ENCODE measurements at regions not wholly inside any gene's neighbourhood (a gene's known extent, or its start where the extent isn't known, plus 50 kb on each side); places are given as distances from the start of the nearest gene placed in this dataset.
"Not testable (repeated sequence)": the region's sequence is repeated elsewhere in the genome, so short reads cannot be mapped to it uniquely, and the experiment has no call there.

- no peak for DNase-seq (ENCODE audit: low spot score)
Observed at GRCh38 chr19:31885280-31885853, 460.0 kb upstream of the ZNF507 start.

DNA sequence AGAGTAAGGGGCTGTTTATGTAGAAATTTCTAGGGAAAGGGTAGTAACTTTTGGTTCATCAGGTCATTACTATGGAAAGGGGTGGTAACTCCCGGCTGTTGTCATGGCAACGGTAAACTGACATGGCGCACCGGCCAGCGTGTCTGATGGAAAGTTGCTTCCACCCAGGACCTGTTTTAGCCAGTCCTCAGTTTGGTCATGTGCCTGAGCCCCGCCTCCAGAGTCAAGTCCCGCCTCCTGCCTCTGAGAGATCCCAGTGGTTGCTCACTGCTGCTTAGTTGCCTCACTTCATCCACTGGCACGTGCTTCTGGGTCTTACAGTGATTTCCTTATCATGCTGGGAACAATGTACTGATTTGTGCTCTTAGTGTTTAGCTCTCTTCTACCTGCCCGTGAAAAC, 455.2 kb upstream of the ZNF507 start:
- DNase-seq (ENCODE audit: low spot score), result no peak

DNA sequence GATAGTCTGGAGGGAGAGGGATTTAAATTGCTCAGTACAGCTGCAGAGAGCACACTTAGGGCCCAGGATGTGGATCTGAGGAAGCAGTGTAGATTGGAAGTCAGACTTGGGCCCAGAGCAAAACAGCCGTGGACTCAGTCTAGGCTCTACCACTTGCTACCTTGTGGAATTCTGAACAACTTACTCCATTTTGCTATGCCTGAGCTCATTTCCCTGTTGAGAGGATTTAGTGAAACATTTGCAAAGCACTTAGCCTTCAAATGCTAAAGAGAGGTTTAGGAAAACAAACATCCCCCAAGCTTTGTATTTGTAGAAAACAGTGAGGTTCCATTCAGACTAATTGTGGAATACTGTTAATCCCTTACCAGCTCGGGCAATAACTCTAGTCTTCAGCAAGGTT, 453.4 kb upstream of the ZNF507 start:
- DNase-seq (ENCODE audit: low spot score), result no peak

GRCh38 chr19:31893491-31893890, 451.9 kb upstream of the ZNF507 start:
- not testable (repeated sequence) for DNase-seq (ENCODE audit: low spot score)

DNA sequence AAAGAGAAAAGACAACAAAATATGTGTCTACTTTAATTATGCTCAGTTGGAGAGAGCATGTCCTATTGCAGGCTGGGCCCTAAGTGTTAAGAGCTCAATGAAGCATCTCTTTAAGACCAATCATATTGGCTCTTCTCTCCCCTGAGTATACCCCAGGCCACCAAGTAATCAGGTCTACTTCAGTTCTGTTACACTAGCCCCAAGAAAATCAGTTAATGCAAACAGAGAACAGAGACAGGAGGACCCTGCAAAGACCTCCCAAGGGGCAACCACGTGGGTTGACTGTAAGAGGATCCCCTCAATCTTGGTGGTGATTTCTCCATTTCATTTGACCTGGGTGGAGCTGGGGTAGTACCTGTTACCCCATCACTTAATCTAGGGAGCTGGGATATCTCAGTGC, 451.0 kb upstream of the ZNF507 start:
- no peak for DNase-seq (ENCODE audit: low spot score)

GRCh38 chr19:31897292-31897691, 448.1 kb upstream of the ZNF507 start:
- DNase-seq (ENCODE audit: low spot score), result no peak

- no peak for DNase-seq (ENCODE audit: low spot score)
Observed at GRCh38 chr19:31900991-31901390, 444.4 kb upstream of the ZNF507 start.

- no peak for DNase-seq (ENCODE audit: low spot score)
Observed at GRCh38 chr19:31902821-31903220, 442.6 kb upstream of the ZNF507 start.

DNA sequence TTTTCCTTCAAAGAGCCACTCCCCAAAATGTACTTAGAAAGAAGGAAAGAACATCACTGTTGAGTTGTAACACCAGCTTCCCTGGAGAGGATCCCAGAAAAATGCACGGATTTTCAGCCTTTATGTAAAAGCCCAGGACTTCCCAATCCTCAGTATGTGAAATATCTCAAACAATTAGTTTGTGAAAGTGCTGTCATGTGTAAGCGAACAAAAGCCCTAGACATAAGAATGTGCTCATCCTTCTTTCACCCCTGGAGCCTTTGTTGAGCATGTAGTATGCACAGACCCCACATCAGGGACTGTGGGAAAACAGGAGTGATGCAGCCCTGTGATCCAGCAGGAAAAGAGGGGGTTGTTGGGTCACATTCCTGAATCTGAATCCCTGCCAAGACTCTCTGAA, 441.4 kb upstream of the ZNF507 start:
- DNase-seq (ENCODE audit: low spot score), result no peak

DNA sequence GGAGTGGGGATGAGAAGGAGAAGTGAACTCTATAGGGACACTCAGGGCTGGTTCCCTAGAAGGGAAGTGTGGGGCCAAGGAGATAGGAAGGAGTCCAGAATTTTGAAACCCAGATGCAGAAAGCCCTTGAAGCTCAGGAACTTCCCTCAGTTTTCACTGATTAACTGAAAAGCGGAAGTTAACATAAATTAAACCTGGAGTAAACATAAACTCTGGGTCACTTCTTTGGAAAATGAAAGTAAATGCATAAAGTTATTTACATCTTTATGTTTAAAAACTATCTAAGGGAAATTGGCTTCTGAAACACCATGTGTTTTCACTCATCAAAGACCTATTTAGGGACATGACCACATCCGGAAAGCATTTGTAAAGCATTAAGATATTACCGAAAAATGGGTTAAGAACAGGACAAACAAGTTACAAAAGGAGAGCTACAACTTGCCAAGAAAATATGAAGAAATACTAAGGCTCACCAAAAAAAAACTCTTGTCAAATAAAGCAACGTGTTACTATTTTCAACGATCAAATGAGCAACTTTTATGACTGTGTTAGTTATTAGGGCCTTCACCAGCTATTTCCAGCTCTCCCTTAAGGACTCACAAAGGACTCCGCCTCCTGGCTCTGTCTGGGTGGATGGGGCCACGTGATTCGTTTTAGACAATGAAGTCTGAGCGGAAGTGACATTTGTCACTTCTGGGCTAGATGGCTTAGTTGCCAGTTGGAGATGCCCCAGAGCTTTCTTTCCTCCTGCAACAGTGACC, 439.1 kb upstream of the ZNF507 start:
- no peak for DNase-seq (ENCODE audit: low spot score)

DNA sequence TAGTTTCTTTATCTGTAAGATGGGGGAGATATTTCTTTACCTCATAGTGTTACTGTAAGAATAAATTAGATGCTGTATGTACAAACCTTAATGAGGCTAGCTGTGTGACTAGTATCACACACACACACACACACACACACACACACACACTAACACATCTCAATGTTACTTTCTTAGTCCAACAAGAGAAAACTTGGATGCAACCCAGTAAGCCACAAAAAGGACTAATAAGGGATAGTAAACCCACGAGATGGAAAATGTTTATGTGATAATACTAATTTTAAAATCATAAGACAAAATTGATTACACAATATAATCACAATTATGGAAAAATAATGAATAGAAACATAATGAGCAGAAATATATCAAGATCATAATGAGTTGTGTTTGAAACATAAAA, 437.7 kb upstream of the ZNF507 start:
- no peak for DNase-seq (ENCODE audit: low spot score)

DNA sequence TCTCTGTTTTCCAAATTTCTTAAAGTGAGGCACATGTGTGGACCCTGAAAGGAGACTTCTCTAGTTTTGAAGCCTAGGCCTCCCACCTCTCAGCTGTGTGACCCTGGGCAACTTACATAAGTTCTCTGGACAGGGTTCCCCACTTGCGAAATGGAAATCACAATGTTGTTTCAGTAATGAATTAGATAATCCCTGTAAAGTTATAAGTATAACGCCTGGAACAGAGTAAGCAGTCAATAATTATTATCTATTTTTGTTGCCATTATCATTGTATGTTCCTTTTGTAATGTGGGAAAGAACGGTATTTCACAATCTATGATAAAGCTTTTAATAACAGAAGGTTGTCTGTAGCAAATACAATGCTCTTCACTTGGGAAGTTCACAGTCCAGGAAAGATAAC, 437.3 kb upstream of the ZNF507 start:
- no peak for DNase-seq (ENCODE audit: low spot score)

- DNase-seq (ENCODE audit: low spot score), result no peak
Observed at GRCh38 chr19:31908496-31909225, 436.7 kb upstream of the ZNF507 start.

DNA sequence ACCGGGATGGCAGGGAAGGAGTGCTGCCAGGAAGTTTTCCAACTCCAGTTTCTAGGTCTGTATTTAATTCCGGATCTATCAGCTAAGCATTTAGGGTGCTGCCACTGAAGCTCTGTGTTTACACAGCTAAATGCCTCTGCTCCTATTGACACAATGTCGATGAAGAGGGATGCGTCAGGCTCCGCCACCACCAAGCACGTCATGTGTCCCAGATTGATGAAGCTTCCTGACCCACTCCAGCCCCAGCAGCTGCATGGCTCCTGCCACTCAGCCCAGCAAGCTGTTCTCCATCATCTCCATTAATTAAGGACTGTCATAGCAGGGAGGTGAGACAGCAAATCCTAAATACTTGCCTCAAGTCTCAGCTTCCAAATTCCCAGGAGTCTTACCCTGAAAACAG, 435.2 kb upstream of the ZNF507 start:
- no peak for DNase-seq (ENCODE audit: low spot score)

DNA sequence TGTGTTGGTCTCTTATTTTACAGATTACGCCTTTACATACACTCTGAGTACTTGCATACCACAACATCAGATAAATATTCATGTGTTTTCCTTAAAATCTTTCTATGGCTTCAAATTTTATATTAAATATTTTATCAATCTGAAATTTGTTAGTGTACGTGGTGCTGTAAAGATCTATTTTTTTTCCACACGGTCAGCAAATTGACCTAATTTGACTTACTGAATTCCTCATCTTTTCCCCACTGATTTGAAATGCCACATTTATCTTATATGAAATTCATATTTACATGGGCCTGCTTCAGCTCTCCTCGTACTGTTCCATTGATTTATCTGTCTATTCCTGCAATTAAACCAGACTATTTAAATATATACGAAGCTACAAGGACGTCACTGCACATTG, 433.8 kb upstream of the ZNF507 start:
- DNase-seq (ENCODE audit: low spot score), result no peak

GRCh38 chr19:31913103-31913661, 432.2 kb upstream of the ZNF507 start:
- no peak for DNase-seq (ENCODE audit: low spot score)

DNA sequence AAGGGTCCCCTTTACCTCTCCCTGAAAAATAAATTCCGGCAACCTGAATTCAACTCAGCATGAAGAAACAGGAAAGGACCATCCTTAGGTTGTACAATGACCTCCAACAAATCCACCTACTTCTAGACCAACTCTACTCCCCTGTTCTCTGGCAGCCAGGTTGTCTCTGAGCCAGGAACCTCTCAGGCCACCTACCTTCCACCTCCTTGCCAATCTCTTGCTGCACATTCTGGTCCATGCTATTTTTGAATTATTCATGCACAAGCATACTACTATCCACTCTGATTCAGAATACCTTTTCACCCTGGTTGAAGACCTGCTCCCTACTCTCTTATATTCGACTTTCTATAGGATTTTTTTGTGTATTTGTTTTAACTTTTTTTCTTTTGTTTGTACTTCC, 415.0 kb upstream of the ZNF507 start:
- no peak for DNase-seq (ENCODE audit: low spot score)

GRCh38 chr19:31937983-31938382, 407.4 kb upstream of the ZNF507 start:
- no peak for DNase-seq (ENCODE audit: low spot score)

GRCh38 chr19:31938675-31939074, 406.7 kb upstream of the ZNF507 start:
- no peak for DNase-seq (ENCODE audit: low spot score)

GRCh38 chr19:31940396-31940795, 405.0 kb upstream of the ZNF507 start:
- no peak for DNase-seq (ENCODE audit: low spot score)

GRCh38 chr19:31943191-31943661, 402.2 kb upstream of the ZNF507 start:
- DNase-seq (ENCODE audit: low spot score), result no peak

DNA sequence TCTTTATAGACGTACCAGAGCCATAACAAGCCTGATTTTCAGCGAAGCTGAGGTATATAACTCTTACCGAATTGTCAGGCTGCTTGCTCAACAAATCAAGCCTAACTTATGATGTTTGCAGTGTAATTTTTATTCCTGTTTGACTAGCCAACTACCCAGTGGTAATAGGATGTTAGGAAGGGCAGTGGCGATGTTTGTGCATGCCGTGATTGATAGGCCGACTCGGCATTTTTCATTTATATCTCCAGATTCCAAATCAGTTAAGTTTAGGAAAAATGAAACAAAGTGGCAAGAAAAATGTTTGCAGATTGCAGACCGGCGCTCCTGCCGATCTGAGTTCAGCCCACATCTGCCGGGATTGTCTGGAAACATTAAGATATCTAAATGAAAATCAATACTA, 401.6 kb upstream of the ZNF507 start:
- DNase-seq (ENCODE audit: low spot score), result no peak

DNA sequence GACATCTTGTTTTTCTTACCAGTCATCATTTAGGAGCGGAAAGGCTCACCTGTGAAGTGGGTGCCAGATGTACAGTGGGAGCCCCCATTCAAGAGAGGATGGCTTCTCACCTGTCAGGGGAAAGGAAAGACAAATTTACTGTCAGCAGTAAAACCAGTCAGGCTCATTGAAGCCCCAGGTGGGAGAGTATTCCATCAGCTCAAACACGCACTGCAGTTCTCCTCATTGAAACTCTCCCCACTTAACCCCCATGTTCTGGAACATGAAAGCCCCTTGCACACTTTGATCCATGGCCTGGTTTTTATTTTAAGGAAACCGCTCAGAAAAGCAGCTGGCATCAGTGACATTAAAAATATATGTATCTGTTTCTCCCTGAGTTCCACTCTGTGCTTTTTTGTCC, 401.1 kb upstream of the ZNF507 start:
- no peak for DNase-seq (ENCODE audit: low spot score)
